Endothelial cell (in vitro differentiated cells): ENCODE measurements at regions not wholly inside any gene's neighbourhood (a gene's known extent, or its start where the extent isn't known, plus 50 kb on each side); places are given as distances from the start of the nearest gene placed in this dataset.
"Not testable (repeated sequence)": the region's sequence is repeated elsewhere in the genome, so short reads cannot be mapped to it uniquely, and the experiment has no call there.

Experiments used
- DNase-seq: peaks from one replicate; pipeline ENCODE4 v3.0.0; 2021; ENCODE audit warnings: low spot score
- H3K27ac Mint-ChIP-seq: one replicate; pipeline ENCODE4 v1.8.0; 2021; ENCODE audit warnings: mixed read lengths, inconsistent platforms; ENCODE audit not compliant: unreplicated experiment
- H3K27me3 Mint-ChIP-seq: one replicate; pipeline ENCODE4 v1.8.0; 2021; ENCODE audit warnings: mild to moderate bottlenecking, moderate library complexity, mixed read lengths, inconsistent platforms; ENCODE audit not compliant: unreplicated experiment
- H3K36me3 Mint-ChIP-seq: one replicate; pipeline ENCODE4 v1.8.0; 2021; ENCODE audit warnings: mild to moderate bottlenecking, low read depth, mixed read lengths, inconsistent platforms; ENCODE audit not compliant: unreplicated experiment
- H3K4me1 Mint-ChIP-seq: one replicate; pipeline ENCODE4 v1.8.0; 2021; ENCODE audit warnings: mild to moderate bottlenecking, mixed read lengths, inconsistent platforms; ENCODE audit not compliant: unreplicated experiment
- H3K4me3 Mint-ChIP-seq: one replicate; pipeline ENCODE4 v1.8.0; 2021; ENCODE audit warnings: mild to moderate bottlenecking, mixed read lengths, inconsistent platforms; ENCODE audit not compliant: unreplicated experiment
- H3K9me3 Mint-ChIP-seq: one replicate; pipeline ENCODE4 v1.8.0; 2021; ENCODE audit warnings: mixed read lengths, inconsistent platforms; ENCODE audit not compliant: unreplicated experiment
- TF ChIP-seq, protein P1 (sequence below): fragments of 200-600 bp; sonication (generic); IDR thresholded peaks from one replicate; pipeline ENCODE4 v1.5.0; 2021; ENCODE audit warnings: antibody characterized with exemption; ENCODE audit not compliant: unreplicated experiment

DNA sequence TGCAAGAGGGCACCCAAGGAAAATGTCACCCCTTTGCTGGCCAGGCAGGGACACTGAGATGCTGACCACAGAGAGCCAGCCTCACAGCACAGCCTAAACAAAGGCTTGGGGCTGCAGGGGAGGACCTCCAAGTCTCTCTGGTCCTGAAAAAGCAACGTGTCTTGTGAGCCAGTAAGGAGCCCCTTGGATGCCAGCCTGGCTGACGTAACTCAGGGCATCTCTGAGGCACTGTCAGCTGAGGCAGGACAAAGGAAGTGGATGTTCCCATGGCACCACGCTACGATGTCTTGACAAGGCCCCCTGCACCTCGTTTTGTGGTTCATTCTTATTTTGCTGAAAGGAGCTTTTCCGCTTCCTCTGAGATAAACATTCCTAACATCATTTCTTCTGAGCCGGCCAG, 160.7 kb downstream of the OR4M2 start:
- Mint-ChIP-seq H3K27ac (no peak overlapping the region), H3K9me3 (peaks cover 75% of the 10 kb centered on the region), H3K4me3 (no peak overlapping the region), H3K36me3 (peaks cover 46% of the 10 kb centered on the region), H3K27me3 (peaks cover 26% of the 10 kb centered on the region), H3K4me1 (no peaks in the 10 kb centered on the region)
- TF ChIP-seq, protein P1, sequence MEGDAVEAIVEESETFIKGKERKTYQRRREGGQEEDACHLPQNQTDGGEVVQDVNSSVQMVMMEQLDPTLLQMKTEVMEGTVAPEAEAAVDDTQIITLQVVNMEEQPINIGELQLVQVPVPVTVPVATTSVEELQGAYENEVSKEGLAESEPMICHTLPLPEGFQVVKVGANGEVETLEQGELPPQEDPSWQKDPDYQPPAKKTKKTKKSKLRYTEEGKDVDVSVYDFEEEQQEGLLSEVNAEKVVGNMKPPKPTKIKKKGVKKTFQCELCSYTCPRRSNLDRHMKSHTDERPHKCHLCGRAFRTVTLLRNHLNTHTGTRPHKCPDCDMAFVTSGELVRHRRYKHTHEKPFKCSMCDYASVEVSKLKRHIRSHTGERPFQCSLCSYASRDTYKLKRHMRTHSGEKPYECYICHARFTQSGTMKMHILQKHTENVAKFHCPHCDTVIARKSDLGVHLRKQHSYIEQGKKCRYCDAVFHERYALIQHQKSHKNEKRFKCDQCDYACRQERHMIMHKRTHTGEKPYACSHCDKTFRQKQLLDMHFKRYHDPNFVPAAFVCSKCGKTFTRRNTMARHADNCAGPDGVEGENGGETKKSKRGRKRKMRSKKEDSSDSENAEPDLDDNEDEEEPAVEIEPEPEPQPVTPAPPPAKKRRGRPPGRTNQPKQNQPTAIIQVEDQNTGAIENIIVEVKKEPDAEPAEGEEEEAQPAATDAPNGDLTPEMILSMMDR: no peak
- no peak for DNase-seq

DNA sequence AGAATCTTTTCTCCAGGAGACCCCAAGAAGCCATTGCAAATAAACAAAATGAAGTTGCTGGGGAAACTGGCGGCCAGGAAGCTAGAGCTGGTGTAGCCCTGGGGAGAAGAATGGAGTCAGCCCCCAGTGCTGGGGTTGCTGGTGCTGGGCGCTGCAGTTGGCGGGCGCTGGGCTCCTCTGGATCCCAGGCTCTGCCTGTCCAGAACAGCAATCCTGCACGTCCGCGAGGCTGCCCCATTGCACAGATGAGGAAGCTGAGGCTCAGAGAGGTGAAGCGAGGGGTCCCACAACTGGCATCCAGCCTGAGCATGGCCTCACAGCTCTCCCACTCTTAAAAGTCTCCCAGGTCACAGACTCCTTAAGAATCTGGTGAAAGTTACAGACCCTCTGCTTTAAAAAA, 161.1 kb downstream of the OR4M2 start:
- H3K36me3 Mint-ChIP-seq: peaks cover 48% of the 10 kb centered on the region
- peaks cover 75% of the 10 kb centered on the region for H3K9me3 Mint-ChIP-seq
- H3K4me3 Mint-ChIP-seq: no peak overlapping the region
- TF ChIP-seq, protein P1: no peak
- H3K4me1 Mint-ChIP-seq: no peaks in the 10 kb centered on the region
- H3K27ac Mint-ChIP-seq: no peak overlapping the region
- H3K27me3 Mint-ChIP-seq: peaks cover 26% of the 10 kb centered on the region
- no peak for DNase-seq

DNA sequence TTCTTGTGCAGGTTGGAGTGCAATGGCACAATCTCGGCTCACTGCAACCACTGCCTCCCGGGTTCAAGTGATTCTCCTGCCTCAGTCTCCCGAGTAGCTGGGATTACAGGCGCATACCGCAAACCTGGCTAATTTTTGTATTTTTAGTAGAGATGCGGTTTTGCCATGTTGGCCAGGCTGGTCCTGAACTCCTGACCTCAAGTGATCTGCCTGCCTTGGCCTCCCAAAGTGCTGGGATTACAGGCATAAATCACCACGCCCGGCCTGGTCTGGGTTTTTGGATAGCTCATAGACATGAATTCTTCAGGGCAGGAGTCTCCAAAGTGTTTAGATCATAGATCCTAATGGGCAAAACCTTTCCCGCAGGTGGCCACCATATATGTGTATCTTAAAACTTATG, 162.0 kb downstream of the OR4M2 start:
- H3K4me1 Mint-ChIP-seq, H3K27ac Mint-ChIP-seq, H3K4me3 Mint-ChIP-seq, DNase-seq: not testable (repeated sequence)
- peaks cover 29% of the 10 kb centered on the region for H3K27me3 Mint-ChIP-seq
- H3K36me3 Mint-ChIP-seq: peaks cover 43% of the 10 kb centered on the region
- peaks cover 70% of the 10 kb centered on the region for H3K9me3 Mint-ChIP-seq

DNA sequence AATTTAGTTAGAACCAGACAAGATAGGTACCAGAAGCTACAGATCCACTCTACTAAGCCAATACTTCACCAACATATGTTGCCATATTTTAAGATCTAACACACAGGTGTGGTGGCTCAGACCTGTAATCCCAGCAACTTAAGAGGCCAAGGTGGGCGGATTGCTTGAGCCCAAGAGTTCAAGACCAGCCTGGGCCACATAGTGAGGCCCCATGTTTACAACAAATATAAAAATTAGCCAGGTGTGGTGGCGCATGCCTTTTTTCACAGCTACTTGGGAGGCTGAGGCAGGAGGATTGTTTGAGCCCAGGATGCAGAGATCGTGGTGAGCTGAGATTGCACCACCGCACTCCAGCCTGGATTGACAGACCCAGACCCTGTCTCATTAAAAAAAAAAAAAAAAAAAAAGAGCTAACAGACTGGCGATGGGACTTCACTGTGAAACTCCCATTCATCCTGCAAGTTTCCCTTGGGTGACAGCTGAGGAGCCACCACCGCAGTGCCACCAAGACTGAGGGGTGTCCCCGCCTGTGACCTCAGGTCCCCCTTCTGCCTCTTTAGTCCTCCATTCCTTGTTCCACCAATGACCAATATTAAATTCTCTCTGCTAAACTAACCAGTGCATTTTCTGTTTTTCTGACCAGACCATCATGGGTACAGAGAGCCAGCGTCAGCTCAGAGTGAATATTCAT, 163.3 kb downstream of the OR4M2 start:
- TF ChIP-seq, protein P1: no peak
- H3K4me3 Mint-ChIP-seq: no peak overlapping the region
- no peak overlapping the region for H3K27ac Mint-ChIP-seq
- H3K36me3 Mint-ChIP-seq: peaks cover 43% of the 10 kb centered on the region
- no peaks in the 10 kb centered on the region for H3K4me1 Mint-ChIP-seq
- no peak for DNase-seq
- H3K9me3 Mint-ChIP-seq: peaks cover 70% of the 10 kb centered on the region
- H3K27me3 Mint-ChIP-seq: peaks cover 29% of the 10 kb centered on the region

DNA sequence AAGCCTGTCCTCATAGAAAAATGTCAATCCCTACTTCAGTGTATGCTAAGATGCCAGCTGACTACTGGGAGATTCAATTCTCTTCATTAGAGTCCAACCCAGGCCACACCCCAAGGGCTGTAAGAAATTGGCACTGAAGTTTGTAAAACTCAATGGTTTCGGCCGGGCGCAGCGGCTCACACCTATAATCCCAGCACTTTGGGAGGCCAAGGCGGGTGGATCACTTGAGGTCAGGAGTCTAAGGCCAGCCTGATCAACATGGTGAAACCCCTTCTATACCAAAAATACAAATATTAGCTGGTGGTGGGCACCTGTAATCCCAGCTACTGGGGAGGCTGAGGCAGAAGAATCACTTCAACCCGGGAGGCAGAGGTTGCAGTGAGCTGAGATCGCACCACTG, 169.2 kb downstream of the OR4M2 start:
- Mint-ChIP-seq H3K27me3 (peaks cover 23% of the 10 kb centered on the region), H3K9me3 (peaks cover 63% of the 10 kb centered on the region), H3K36me3 (peaks cover 41% of the 10 kb centered on the region)
- not testable (repeated sequence) for H3K4me3 Mint-ChIP-seq, H3K4me1 Mint-ChIP-seq, H3K27ac Mint-ChIP-seq, DNase-seq

DNA sequence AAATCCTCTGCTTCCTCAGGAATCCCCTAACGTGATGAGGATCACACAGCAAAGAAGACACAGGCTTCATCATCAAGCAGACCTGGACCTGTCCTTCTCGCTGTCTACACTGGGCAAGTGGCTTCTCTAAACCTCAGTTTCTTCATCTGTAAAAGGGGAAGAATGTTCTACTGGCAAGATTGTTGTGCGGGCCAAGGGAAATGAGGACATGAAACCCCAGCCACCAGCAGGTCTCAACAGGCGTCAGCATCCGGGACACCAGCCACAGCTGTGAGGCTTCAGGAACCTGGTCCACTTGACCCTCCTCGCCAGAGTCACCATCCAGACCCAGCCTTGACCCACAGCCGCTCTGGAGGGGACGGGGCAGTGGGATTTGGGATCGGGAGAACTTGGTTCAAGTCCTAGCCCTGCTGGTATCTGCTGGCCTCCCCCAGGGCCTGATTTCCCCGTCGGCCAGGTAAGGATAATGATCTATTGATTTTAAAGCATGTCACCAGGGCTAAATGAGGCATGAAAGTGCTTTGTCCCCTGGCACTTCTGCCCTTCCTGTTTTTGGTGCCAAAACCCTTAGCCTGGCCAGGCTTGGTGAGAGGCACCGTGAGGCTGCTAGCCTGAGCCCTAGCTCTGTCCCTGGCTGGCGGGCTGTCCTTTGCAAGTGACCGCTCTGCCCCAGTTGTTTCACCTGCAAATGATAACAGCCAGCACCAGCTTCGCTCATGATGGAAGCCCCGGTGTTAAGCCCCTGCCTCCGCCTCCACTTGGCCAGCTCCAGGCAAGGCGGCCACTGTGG, 170.4 kb downstream of the OR4M2 start:
- H3K4me3 Mint-ChIP-seq, DNase-seq, H3K27ac Mint-ChIP-seq, H3K4me1 Mint-ChIP-seq: not testable (repeated sequence)
- H3K9me3 Mint-ChIP-seq: peaks cover 64% of the 10 kb centered on the region
- peaks cover 29% of the 10 kb centered on the region for H3K27me3 Mint-ChIP-seq
- peaks cover 44% of the 10 kb centered on the region for H3K36me3 Mint-ChIP-seq
